Chondrocyte (in vitro differentiated cells): ENCODE measurements at regions not wholly inside any gene's neighbourhood (a gene's known extent, or its start where the extent isn't known, plus 50 kb on each side); places are given as distances from the start of the nearest gene placed in this dataset.

ENCODE experiments used
- DNase-seq: peaks from one replicate; pipeline ENCODE4 v3.0.0; 2021; ENCODE audit warnings: mixed read lengths, low spot score
- H3K27ac Mint-ChIP-seq: one replicate; pipeline ENCODE4 v1.8.0; 2021; ENCODE audit warnings: mild to moderate bottlenecking, moderate library complexity, mixed read lengths; ENCODE audit not compliant: unreplicated experiment
- H3K27me3 Mint-ChIP-seq: 2 replicates; pipeline ENCODE4 v1.8.0; 2021; ENCODE audit warnings: low read depth, mixed read lengths
- H3K36me3 Mint-ChIP-seq: 2 replicates; pipeline ENCODE4 v1.8.0; 2021; ENCODE audit warnings: low read depth, mixed read lengths
- H3K4me1 Mint-ChIP-seq: 2 replicates; pipeline ENCODE4 v1.8.0; 2021; ENCODE audit warnings: low read depth, mild to moderate bottlenecking, mixed read lengths
- H3K4me3 Mint-ChIP-seq: one replicate; pipeline ENCODE4 v1.8.0; 2021; ENCODE audit warnings: mild to moderate bottlenecking, moderate library complexity, mixed read lengths; ENCODE audit not compliant: unreplicated experiment
- H3K9me3 Mint-ChIP-seq: 2 replicates; pipeline ENCODE4 v1.8.0; 2021; ENCODE audit warnings: low read depth, mixed read lengths
- CTCF ChIP-seq: fragments of 200-600 bp; sonication (generic); IDR thresholded peaks from 2 replicates; pipeline ENCODE4 v1.5.0; 2021; ENCODE audit warnings: antibody characterized with exemption, mild to moderate bottlenecking, moderate library complexity

DNA sequence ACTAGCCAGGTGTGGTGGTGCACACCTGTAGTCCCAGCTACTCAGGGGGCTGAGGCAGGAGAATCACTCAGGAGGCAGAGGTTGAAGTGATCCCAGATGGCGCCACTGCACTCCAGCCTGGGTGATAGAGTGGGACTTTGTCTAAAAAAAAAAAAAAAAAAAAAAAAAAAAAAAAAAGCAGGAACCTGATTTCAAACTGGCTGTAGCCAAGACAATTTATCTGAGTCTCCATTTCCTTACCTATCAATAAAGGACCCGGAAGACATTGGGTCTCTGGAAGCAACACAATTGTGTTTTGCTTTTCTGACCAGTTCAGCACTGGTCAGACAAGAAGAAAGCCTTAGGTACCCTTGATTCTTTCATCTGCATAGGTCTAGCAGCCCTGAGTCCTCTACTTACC, 491.0 kb downstream of the TBC1D4 start:
- H3K36me3 Mint-ChIP-seq = no peaks in the 10 kb centered on the region
- no peaks in the 10 kb centered on the region for H3K9me3 Mint-ChIP-seq
- no peaks in the 10 kb centered on the region for H3K4me1 Mint-ChIP-seq
- no peak for DNase-seq
- H3K4me3 Mint-ChIP-seq = no peak overlapping the region
- no peaks in the 10 kb centered on the region for H3K27me3 Mint-ChIP-seq
- no peak overlapping the region for H3K27ac Mint-ChIP-seq
- TF ChIP-seq CTCF = no peak

- Mint-ChIP-seq H3K27ac (no peak overlapping the region), H3K36me3 (no peaks in the 10 kb centered on the region), H3K27me3 (no peaks in the 10 kb centered on the region), H3K9me3 (no peaks in the 10 kb centered on the region), H3K4me1 (no peaks in the 10 kb centered on the region), H3K4me3 (no peak overlapping the region)
- TF ChIP-seq CTCF = no peak
- no peak for DNase-seq
Measured at GRCh38 chr13:74987124-74987690, 494.8 kb downstream of the TBC1D4 start.

DNA sequence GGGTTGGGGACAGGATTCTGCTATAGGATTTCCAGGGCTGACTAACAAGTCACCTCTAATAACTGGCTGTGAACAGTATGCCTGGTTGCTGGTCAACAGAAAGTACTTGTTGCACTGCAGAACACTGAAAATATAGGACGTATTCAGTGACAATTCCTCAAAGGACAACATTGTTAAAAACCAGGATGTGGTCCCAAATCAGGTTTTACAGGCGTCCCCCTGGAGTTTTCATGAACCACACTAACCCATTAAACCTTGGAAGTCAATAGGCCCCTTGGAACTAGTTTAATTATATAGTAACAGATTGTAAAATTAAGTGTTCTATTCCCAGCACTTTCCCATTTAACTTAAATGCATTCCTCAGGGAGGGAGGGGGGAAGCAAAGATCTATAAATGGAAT, 495.4 kb downstream of the TBC1D4 start:
- no peak overlapping the region for H3K4me3 Mint-ChIP-seq
- no peak for TF ChIP-seq CTCF
- no peaks in the 10 kb centered on the region for H3K9me3 Mint-ChIP-seq
- no peaks in the 10 kb centered on the region for H3K27me3 Mint-ChIP-seq
- DNase-seq = no peak
- H3K36me3 Mint-ChIP-seq = no peaks in the 10 kb centered on the region
- H3K27ac Mint-ChIP-seq = no peak overlapping the region
- no peaks in the 10 kb centered on the region for H3K4me1 Mint-ChIP-seq

- Mint-ChIP-seq H3K9me3 (no peaks in the 10 kb centered on the region), H3K27me3 (no peaks in the 10 kb centered on the region), H3K4me1 (no peaks in the 10 kb centered on the region), H3K27ac (no peak overlapping the region), H3K36me3 (no peaks in the 10 kb centered on the region), H3K4me3 (no peak overlapping the region)
- no peak for TF ChIP-seq CTCF
- DNase-seq = no peak
Measured at GRCh38 chr13:74979703-74980102, 502.3 kb downstream of the TBC1D4 start.

GRCh38 chr13:74978591-74978990, 503.4 kb downstream of the TBC1D4 start:
- no peak for TF ChIP-seq CTCF
- no peak for DNase-seq
- Mint-ChIP-seq H3K4me1 (no peaks in the 10 kb centered on the region), H3K9me3 (no peaks in the 10 kb centered on the region), H3K4me3 (no peak overlapping the region), H3K27me3 (no peaks in the 10 kb centered on the region), H3K27ac (no peak overlapping the region), H3K36me3 (no peaks in the 10 kb centered on the region)
